VCaP (cell line): ENCODE measurements at regions not wholly inside any gene's neighbourhood (a gene's known extent, or its start where the extent isn't known, plus 50 kb on each side); places are given as distances from the start of the nearest gene placed in this dataset.

Experiments used
- H3K27ac ChIP-seq: fragments of 450-650 bp; 2 replicates; pipeline ENCODE4 v1.5.1; 2017
- TF ChIP-seq, protein P1 (sequence below): fragments of 450-650 bp; conservative IDR thresholded peaks from 2 replicates; pipeline ENCODE4 v1.5.1; 2017; ENCODE audit warnings: mild to moderate bottlenecking, moderate library complexity

GRCh38 chr1:65512383-65512782 is 91.9 kb downstream of the LEPR start:
- TF ChIP-seq, protein P1, sequence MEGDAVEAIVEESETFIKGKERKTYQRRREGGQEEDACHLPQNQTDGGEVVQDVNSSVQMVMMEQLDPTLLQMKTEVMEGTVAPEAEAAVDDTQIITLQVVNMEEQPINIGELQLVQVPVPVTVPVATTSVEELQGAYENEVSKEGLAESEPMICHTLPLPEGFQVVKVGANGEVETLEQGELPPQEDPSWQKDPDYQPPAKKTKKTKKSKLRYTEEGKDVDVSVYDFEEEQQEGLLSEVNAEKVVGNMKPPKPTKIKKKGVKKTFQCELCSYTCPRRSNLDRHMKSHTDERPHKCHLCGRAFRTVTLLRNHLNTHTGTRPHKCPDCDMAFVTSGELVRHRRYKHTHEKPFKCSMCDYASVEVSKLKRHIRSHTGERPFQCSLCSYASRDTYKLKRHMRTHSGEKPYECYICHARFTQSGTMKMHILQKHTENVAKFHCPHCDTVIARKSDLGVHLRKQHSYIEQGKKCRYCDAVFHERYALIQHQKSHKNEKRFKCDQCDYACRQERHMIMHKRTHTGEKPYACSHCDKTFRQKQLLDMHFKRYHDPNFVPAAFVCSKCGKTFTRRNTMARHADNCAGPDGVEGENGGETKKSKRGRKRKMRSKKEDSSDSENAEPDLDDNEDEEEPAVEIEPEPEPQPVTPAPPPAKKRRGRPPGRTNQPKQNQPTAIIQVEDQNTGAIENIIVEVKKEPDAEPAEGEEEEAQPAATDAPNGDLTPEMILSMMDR, result no peak
- peak overlapping the region; percentile 63 for H3K27ac ChIP-seq

- peak overlapping the region; percentile 63 for H3K27ac ChIP-seq
- TF ChIP-seq, protein P1, result no peak
Observed at GRCh38 chr1:65512967-65513780, 92.7 kb downstream of the LEPR start.

GRCh38 chr1:65514041-65514440 is 93.6 kb downstream of the LEPR start:
- TF ChIP-seq, protein P1, result no peak
- no peak overlapping the region for H3K27ac ChIP-seq

DNA sequence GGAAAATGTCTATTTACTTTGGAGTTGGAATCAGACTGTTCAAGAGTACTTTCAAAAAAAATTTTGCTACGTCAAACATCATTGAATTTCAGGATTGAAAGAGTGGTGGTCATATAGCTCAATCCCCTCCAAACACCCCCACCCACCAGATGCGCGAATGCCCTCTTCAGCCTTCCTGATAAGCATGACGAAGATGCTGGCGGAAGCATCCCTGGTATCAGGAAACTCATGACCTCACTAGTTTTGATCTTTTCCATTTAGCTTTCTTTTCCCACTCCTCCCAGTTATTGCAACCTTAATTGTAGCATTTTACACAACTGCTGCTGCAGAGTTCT is 104.4 kb downstream of the LEPR start:
- H3K27ac ChIP-seq, result peak overlapping the region; percentile 66; the same call in 1 of the 2 replicates
- TF ChIP-seq, protein P1, result no peak

DNA sequence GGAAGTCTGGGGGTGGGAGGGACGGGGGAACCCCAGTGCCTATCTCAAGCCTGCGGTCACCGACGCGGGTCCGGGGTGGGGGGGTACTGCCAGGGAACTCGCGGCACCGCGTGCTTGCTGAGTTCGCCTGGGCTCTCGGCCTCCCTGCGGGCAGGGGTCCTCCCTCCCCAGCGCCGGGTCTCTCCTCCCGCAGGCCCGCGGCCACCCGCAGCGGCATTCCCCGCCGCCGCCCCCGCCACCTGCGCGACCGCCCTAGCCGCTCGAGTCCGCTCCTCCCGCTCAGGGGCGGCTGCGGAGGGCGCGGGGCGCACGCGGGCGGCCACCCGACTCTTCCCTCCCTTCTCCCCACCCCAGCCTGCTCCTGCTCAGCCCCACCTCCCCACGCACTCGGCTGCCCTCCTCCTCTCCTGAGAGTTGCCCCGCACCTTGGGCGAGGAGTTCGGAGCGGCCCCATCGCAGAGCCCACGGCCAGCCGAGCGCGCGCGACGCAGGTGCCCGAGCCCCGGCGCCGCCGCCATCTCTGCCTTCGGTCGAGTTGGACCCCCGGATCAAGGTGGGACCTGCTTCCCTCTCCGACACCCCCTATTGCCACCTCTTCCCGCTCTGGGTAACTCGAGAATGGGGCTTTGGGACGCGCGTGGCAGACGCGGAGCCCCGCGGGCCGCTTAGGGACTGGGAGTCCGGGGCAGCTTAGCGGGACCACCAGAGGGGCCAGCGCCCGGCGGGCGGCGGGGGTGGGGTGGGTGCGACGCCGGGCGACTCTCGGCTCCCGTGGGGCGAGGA is 105.0 kb downstream of the LEPR start:
- TF ChIP-seq, protein P1, result no peak

GRCh38 chr1:65526049-65526556 is 105.6 kb downstream of the LEPR start:
- H3K27ac ChIP-seq, result peak overlapping the region; percentile 66; the same call in 1 of the 2 replicates

More for the DNA sequence above, 105.0 kb downstream of the LEPR start:
- peak overlapping the region; percentile 66; the same call in 1 of the 2 replicates for H3K27ac ChIP-seq

More at GRCh38 chr1:65526049-65526556, 105.6 kb downstream of the LEPR start:
- TF ChIP-seq, protein P1, result no peak
